Kidney epithelial cell (primary cell): ENCODE measurements at regions not wholly inside any gene's neighbourhood (a gene's known extent, or its start where the extent isn't known, plus 50 kb on each side); places are given as distances from the start of the nearest gene placed in this dataset.

ENCODE experiments used
- DNase-seq: peaks from one replicate; pipeline ENCODE4 v3.0.0-alpha.2; 2010; ENCODE audit warnings: low read depth
- H3K27me3 ChIP-seq: 2 replicates; pipeline ENCODE4 v1.6.0; 2011; ENCODE audit warnings: low read length; ENCODE audit not compliant: control insufficient read depth, insufficient read depth
- H3K36me3 ChIP-seq: 2 replicates; pipeline ENCODE4 v1.5.1; 2011; ENCODE audit warnings: low read length; ENCODE audit not compliant: control insufficient read depth, insufficient read depth
- H3K4me3 ChIP-seq: 2 replicates; pipeline ENCODE4 v1.5.1; 2011; ENCODE audit warnings: low read depth, mild to moderate bottlenecking, control low read depth, low read length
- CTCF ChIP-seq: IDR thresholded peaks from 2 replicates; pipeline ENCODE4 v1.5.1; 2011; ENCODE audit warnings: mild to moderate bottlenecking, moderate library complexity, low read length, control low read depth, inconsistent platforms; ENCODE audit not compliant: insufficient read depth, poor library complexity, severe bottlenecking

GRCh38 chr13:107960301-107960700 lies 255.0 kb downstream of the LIG4 start:
- no peak overlapping the region for H3K4me3 ChIP-seq
- DNase-seq, result no peak
- TF ChIP-seq CTCF, result no peak
- H3K27me3 ChIP-seq, result no peaks in the 10 kb centered on the region
- H3K36me3 ChIP-seq, result no peaks in the 10 kb centered on the region

- H3K27me3 ChIP-seq, result no peaks in the 10 kb centered on the region
Measured at GRCh38 chr13:107956889-107957288, 258.4 kb downstream of the LIG4 start.

GRCh38 chr13:107942030-107942617 lies 273.2 kb downstream of the LIG4 start:
- DNase-seq, result no peak
- no peaks in the 10 kb centered on the region for H3K27me3 ChIP-seq
- no peak for TF ChIP-seq CTCF

More at GRCh38 chr13:107956889-107957288, 258.4 kb downstream of the LIG4 start:
- TF ChIP-seq CTCF, result no peak
- Histone ChIP-seq H3K36me3 (no peaks in the 10 kb centered on the region), H3K4me3 (no peak overlapping the region)
- no peak for DNase-seq

GRCh38 chr13:107941345-107942029 lies 273.8 kb downstream of the LIG4 start:
- no peak for TF ChIP-seq CTCF
- DNase-seq, result no peak
- Histone ChIP-seq H3K36me3 (no peaks in the 10 kb centered on the region), H3K27me3 (no peaks in the 10 kb centered on the region), H3K4me3 (no peak overlapping the region)

More at GRCh38 chr13:107942030-107942617, 273.2 kb downstream of the LIG4 start:
- Histone ChIP-seq H3K36me3 (no peaks in the 10 kb centered on the region), H3K4me3 (no peak overlapping the region)

GRCh38 chr13:107937848-107938247 lies 277.5 kb downstream of the LIG4 start:
- no peaks in the 10 kb centered on the region for H3K27me3 ChIP-seq
- H3K36me3 ChIP-seq, result no peaks in the 10 kb centered on the region
- no peak for TF ChIP-seq CTCF
- no peak for DNase-seq
- H3K4me3 ChIP-seq, result no peak overlapping the region

- Histone ChIP-seq H3K4me3 (no peak overlapping the region), H3K36me3 (no peaks in the 10 kb centered on the region), H3K27me3 (no peaks in the 10 kb centered on the region)
- TF ChIP-seq CTCF, result no peak
- no peak for DNase-seq
Measured at GRCh38 chr13:107931056-107931455, 284.3 kb downstream of the LIG4 start.
